CD14-positive monocyte (primary cell): ENCODE measurements at regions not wholly inside any gene's neighbourhood (a gene's known extent, or its start where the extent isn't known, plus 50 kb on each side); places are given as distances from the start of the nearest gene placed in this dataset.

ENCODE experiments used
- DNase-seq, 3 donors: peaks; one replicate each; pipeline ENCODE4 v3.0.0-alpha.2; 2011 to 2022
- H2AFZ ChIP-seq: 2 replicates; pipeline ENCODE4 v1.6.0; 2012; ENCODE audit warnings: mild to moderate bottlenecking, low read depth, low read length, inconsistent platforms; ENCODE audit not compliant: insufficient read depth, poor library complexity, severe bottlenecking
- H3K27ac ChIP-seq, 2 donors: 1 replicate in 1 of 2; 2 replicates in 1 of 2; pipeline ENCODE4 v1.5.1; 2012 to 2013; ENCODE audit warnings: low read length in 2 of 2, control low read depth in 1 of 2, inconsistent platforms in 1 of 2, low read depth in 1 of 2, mild to moderate bottlenecking in 1 of 2
- H3K27me3 ChIP-seq, 2 donors: one replicate each; pipeline versions ENCODE4 v1.6.0 to v1.6.1; 2011 to 2013; ENCODE audit warnings: low read length in 2 of 2; ENCODE audit not compliant: control insufficient read depth in 2 of 2, insufficient read depth in 2 of 2
- H3K36me3 ChIP-seq, 2 donors: replicated peaks in 1 of 2; 1 replicate in 1 of 2; 2 replicates in 1 of 2; pipeline versions ENCODE4 v1.5.1 to v1.6.1; 2012 to 2013; ENCODE audit warnings: low read length in 2 of 2, control low read depth in 1 of 2, inconsistent platforms in 1 of 2, mild to moderate bottlenecking in 1 of 2; ENCODE audit not compliant: insufficient read depth in 2 of 2, control insufficient read depth in 1 of 2
- H3K4me1 ChIP-seq, 2 donors: 1 replicate in 1 of 2; 2 replicates in 1 of 2; pipeline versions ENCODE4 v1.5.1 to v1.6.1; 2012 to 2013; ENCODE audit warnings: low read length in 2 of 2, control low read depth in 1 of 2, inconsistent platforms in 1 of 2, mild to moderate bottlenecking in 1 of 2, moderate library complexity in 1 of 2; ENCODE audit not compliant: insufficient read depth in 2 of 2, control insufficient read depth in 1 of 2
- H3K4me2 ChIP-seq: replicated peaks from 2 replicates; pipeline ENCODE3; 2012; ENCODE audit warnings: low read length, moderate library complexity, mild to moderate bottlenecking; ENCODE audit not compliant: poor library complexity, severe bottlenecking; ENCODE audit errors: extremely low read depth
- H3K4me3 ChIP-seq, 3 experiments: fragments of 200-600 bp in 1 of 3; sonication (generic) in 1 of 3; replicated peaks in 1 of 3; 1 replicate in 2 of 3; 2 replicates in 1 of 3; pipeline ENCODE4 v1.5.1; 2011 to 2013; ENCODE audit warnings: low read length in 3 of 3, mild to moderate bottlenecking in 3 of 3, control low read depth in 2 of 3, low read depth in 2 of 3, inconsistent platforms in 1 of 3, moderate library complexity in 1 of 3
- H3K79me2 ChIP-seq: 2 replicates; pipeline ENCODE4 v1.6.0; 2012; ENCODE audit warnings: mild to moderate bottlenecking, control low read depth, inconsistent platforms, low read length, moderate library complexity; ENCODE audit not compliant: insufficient read depth
- H3K9ac ChIP-seq: 2 replicates; pipeline ENCODE4 v1.6.0; 2017; ENCODE audit warnings: low read length, mild to moderate bottlenecking; ENCODE audit not compliant: insufficient read depth, poor library complexity, severe bottlenecking
- H3K9me3 ChIP-seq, 2 donors: replicated peaks in 1 of 2; 1 replicate in 1 of 2; 2 replicates in 1 of 2; pipeline versions ENCODE4 v1.5.1 to v1.6.1; 2012 to 2013; ENCODE audit warnings: low read length in 2 of 2, control low read depth in 1 of 2; ENCODE audit not compliant: control insufficient read depth in 1 of 2, insufficient read depth in 1 of 2
- H4K20me1 ChIP-seq: 2 replicates; pipeline ENCODE4 v1.6.0; 2012; ENCODE audit warnings: mild to moderate bottlenecking, low read length, control low read depth, moderate library complexity; ENCODE audit not compliant: insufficient read depth
- H3K27ac Mint-ChIP-seq, 7 donors: one replicate each; pipeline ENCODE4 v1.8.0; 2020; ENCODE audit warnings: mild to moderate bottlenecking in 7 of 7, mixed read lengths in 7 of 7, moderate library complexity in 6 of 7, inconsistent platforms in 2 of 7
- H3K27me3 Mint-ChIP-seq, 3 donors: one replicate each; pipeline ENCODE4 v1.8.0; 2021 to 2022; ENCODE audit warnings: low read depth in 3 of 3, mild to moderate bottlenecking in 3 of 3, mixed read lengths in 3 of 3, moderate library complexity in 3 of 3, inconsistent platforms in 1 of 3
- H3K36me3 Mint-ChIP-seq, 2 donors: one replicate each; pipeline ENCODE4 v1.8.0; 2020; ENCODE audit warnings: mixed read lengths in 2 of 2, inconsistent platforms in 1 of 2, mild to moderate bottlenecking in 1 of 2
- H3K4me1 Mint-ChIP-seq: one replicate; pipeline ENCODE4 v1.8.0; 2020; ENCODE audit warnings: mild to moderate bottlenecking, mixed read lengths
- H3K4me3 Mint-ChIP-seq, 2 donors: one replicate each; pipeline ENCODE4 v1.8.0; 2020; ENCODE audit warnings: mild to moderate bottlenecking in 2 of 2, mixed read lengths in 2 of 2, moderate library complexity in 1 of 2
- H3K9me3 Mint-ChIP-seq, 7 donors: one replicate each; pipeline ENCODE4 v1.8.0; 2020 to 2022; ENCODE audit warnings: mixed read lengths in 7 of 7, mild to moderate bottlenecking in 6 of 7, moderate library complexity in 6 of 7, inconsistent platforms in 2 of 7
- CTCF ChIP-seq: fragments of 200-600 bp; IDR thresholded peaks from one replicate; pipeline ENCODE4 v1.8.0; 2022; ENCODE audit warnings: antibody characterized with exemption, mild to moderate bottlenecking
- WGBS: methylation state at CpG from one replicate; pipeline ENCODE4 v1.1.5; 2013; ENCODE audit warnings: missing lambda C conversion rate; ENCODE audit not compliant: insufficient coverage; 5-methylcytosine and 5-hydroxymethylcytosine counted together
- intact Hi-C, 2 donors: fragments of 100-400 bp; cut with micrococcal nuclease; formaldehyde crosslinking; loops; one replicate each; pipeline versions ENCODE4 v1.15.0 to v1.15.1; 2023

GRCh38 chr11:76282172-76282571 is 75.9 kb upstream of the WNT11 start:
- Histone ChIP-seq H3K9ac (no peak overlapping the region), H2AFZ (no peak overlapping the region), H3K4me2 (no peak overlapping the region), H3K79me2 (no peaks in the 10 kb centered on the region), H3K4me1 (no peaks in the 10 kb centered on the region), H4K20me1 (no peaks in the 10 kb centered on the region), H3K27ac (no peak overlapping the region), H3K4me3 (no peak overlapping the region), H3K36me3 (no peaks in the 10 kb centered on the region), H3K9me3 (no peaks in the 10 kb centered on the region), H3K27me3 (no peaks in the 10 kb centered on the region)
- 89% methylated on average over 11 of the region's 14 CpGs for WGBS
- DNase-seq, result no peak
- Mint-ChIP-seq H3K4me1 (no peaks in the 10 kb centered on the region), H3K27ac (peak overlapping the region in 1 of 7 donors; percentile 4), H3K27me3 (peaks cover 0 to 3% (median 3%) of the 10 kb centered on the region in 3 donors), H3K4me3 (no peak overlapping the region), H3K36me3 (no peaks in the 10 kb centered on the region), H3K9me3 (no peaks in the 10 kb centered on the region)
- TF ChIP-seq CTCF, result no peak
- intact Hi-C loops, result no loop called here

GRCh38 chr11:76281558-76281906 is 75.2 kb upstream of the WNT11 start:
- intact Hi-C loops, result no loop called here
- no peaks in the 10 kb centered on the region for H3K36me3 ChIP-seq
- H3K27ac ChIP-seq, result no peak overlapping the region
- Mint-ChIP-seq H3K9me3 (no peaks in the 10 kb centered on the region), H3K4me1 (no peaks in the 10 kb centered on the region), H3K27me3 (peaks cover 0 to 3% (median 3%) of the 10 kb centered on the region in 3 donors), H3K27ac (no peak overlapping the region), H3K4me3 (no peak overlapping the region), H3K36me3 (no peaks in the 10 kb centered on the region)
- TF ChIP-seq CTCF, result no peak
- DNase-seq, result no peak
- no peak overlapping the region for H3K4me2 ChIP-seq
- no peaks in the 10 kb centered on the region for H3K4me1 ChIP-seq
- H4K20me1 ChIP-seq, result no peaks in the 10 kb centered on the region
- H3K9me3 ChIP-seq, result no peaks in the 10 kb centered on the region
- 75% methylated on average over 2 of the region's 4 CpGs for WGBS
- H3K27me3 ChIP-seq, result no peaks in the 10 kb centered on the region
- no peak overlapping the region for H3K9ac ChIP-seq
- no peak overlapping the region for H2AFZ ChIP-seq
- H3K4me3 ChIP-seq, result no peak overlapping the region
- no peaks in the 10 kb centered on the region for H3K79me2 ChIP-seq
